ENCODE measurements at regions not wholly inside any gene's neighbourhood (a gene's known extent, or its start where the extent isn't known, plus 50 kb on each side); places are given as distances from the start of the nearest gene placed in this dataset.

DNA sequence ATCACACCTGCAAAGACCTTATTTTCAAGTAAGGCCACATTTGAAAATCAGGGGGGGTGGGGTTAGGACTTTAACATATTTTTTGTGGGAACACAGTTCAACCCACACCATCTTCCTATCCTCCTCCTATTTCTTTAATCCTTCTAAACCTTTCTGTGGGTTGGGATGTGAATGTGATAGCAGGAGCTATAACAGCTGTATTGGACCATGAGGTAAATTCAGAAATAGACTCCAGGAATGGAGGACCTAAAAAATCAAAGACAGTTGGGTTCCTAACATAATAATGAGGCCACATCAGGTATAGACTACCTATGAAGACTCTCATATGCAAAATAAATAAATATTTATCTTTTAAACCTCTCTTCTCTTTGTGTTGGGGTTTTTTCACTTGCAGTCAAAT is 451.4 kb downstream of the XYLT1 start:
- CTCF ChIA-PET = no interaction called here
- peaks cover 15% of the 10 kb centered on the region for H3K9me3 Mint-ChIP-seq (ENCODE audit: unreplicated experiment)
- H3K4me3 Mint-ChIP-seq (ENCODE audit: unreplicated experiment) = no peak overlapping the region
- no peaks in the 10 kb centered on the region for H3K36me3 Mint-ChIP-seq (ENCODE audit: insufficient read depth, unreplicated experiment)
- no peaks in the 10 kb centered on the region for H3K27me3 Mint-ChIP-seq (ENCODE audit: insufficient read depth, unreplicated experiment)
- no TSS peak for BruUV-seq (replicated peaks)
- no peak for DNase-seq (ENCODE audit: unreplicated experiment)
- POLR2A ChIA-PET = no interaction called here
- intact Hi-C loops (cut with micrococcal nuclease) = no loop called here
- TF ChIP-seq, protein P1, sequence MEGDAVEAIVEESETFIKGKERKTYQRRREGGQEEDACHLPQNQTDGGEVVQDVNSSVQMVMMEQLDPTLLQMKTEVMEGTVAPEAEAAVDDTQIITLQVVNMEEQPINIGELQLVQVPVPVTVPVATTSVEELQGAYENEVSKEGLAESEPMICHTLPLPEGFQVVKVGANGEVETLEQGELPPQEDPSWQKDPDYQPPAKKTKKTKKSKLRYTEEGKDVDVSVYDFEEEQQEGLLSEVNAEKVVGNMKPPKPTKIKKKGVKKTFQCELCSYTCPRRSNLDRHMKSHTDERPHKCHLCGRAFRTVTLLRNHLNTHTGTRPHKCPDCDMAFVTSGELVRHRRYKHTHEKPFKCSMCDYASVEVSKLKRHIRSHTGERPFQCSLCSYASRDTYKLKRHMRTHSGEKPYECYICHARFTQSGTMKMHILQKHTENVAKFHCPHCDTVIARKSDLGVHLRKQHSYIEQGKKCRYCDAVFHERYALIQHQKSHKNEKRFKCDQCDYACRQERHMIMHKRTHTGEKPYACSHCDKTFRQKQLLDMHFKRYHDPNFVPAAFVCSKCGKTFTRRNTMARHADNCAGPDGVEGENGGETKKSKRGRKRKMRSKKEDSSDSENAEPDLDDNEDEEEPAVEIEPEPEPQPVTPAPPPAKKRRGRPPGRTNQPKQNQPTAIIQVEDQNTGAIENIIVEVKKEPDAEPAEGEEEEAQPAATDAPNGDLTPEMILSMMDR (IDR thresholded peaks at IDR 0.05; ENCODE audit: unreplicated experiment) = no peak
- H3K27ac Mint-ChIP-seq (ENCODE audit: low read depth, unreplicated experiment) = no peak overlapping the region
- H3K4me1 Mint-ChIP-seq (ENCODE audit: insufficient read depth, unreplicated experiment) = no peaks in the 10 kb centered on the region

DNA sequence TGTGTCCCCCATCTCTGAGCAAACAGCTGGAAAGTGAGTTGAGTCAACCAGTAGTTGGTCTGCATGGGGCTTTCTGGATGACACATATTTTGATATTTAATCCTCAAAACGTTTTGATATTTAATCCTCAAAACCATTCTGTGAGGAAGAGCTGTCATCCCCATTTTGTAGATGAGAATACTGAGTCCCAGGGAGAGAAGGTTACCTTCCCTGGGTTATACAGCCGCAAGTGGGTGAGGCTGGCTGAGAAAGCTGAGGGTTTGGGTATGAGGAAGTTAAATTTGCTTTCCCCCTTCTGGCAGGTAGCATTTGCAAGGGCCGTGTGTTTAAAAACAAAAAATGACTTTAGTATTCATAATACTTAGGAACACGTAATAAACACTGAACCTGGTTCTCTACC is 447.2 kb downstream of the XYLT1 start:
- Mint-ChIP-seq H3K27ac (ENCODE audit: low read depth, unreplicated experiment) (no peak overlapping the region), H3K9me3 (ENCODE audit: unreplicated experiment) (peaks cover 23% of the 10 kb centered on the region), H3K27me3 (ENCODE audit: insufficient read depth, unreplicated experiment) (no peaks in the 10 kb centered on the region), H3K36me3 (ENCODE audit: insufficient read depth, unreplicated experiment) (no peaks in the 10 kb centered on the region), H3K4me1 (ENCODE audit: insufficient read depth, unreplicated experiment) (no peaks in the 10 kb centered on the region), H3K4me3 (ENCODE audit: unreplicated experiment) (no peak overlapping the region)
- ChIA-PET CTCF (no interaction called here), POLR2A (no interaction called here)
- BruUV-seq (replicated peaks) = no TSS peak
- no peak for DNase-seq (ENCODE audit: unreplicated experiment)
- TF ChIP-seq, protein P1 (IDR thresholded peaks at IDR 0.05; ENCODE audit: unreplicated experiment) = no peak
- intact Hi-C loops (cut with micrococcal nuclease) = no loop called here

DNA sequence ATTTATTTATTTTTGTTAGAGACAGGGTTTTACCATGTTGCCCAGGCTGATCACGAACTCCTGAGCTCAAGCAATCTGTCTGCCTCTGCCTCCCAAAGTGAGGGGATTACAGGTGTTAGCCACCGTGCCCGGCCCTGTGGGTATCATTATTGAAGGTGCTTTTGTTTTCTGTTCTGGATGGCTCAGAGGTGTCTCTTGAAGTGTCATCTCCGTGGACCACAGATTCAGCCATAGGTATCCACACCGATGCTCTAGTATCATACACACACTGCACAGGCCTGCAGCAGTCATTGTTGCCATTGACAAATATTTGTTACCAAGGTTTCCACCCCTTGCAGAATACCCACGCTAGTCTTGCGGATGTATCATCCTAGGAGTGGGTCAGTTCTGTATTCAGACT is 446.2 kb downstream of the XYLT1 start:
- H3K27ac Mint-ChIP-seq (ENCODE audit: low read depth, unreplicated experiment) = no peak overlapping the region
- CTCF ChIA-PET = no interaction called here
- H3K4me1 Mint-ChIP-seq (ENCODE audit: insufficient read depth, unreplicated experiment) = no peaks in the 10 kb centered on the region
- no peaks in the 10 kb centered on the region for H3K27me3 Mint-ChIP-seq (ENCODE audit: insufficient read depth, unreplicated experiment)
- DNase-seq (ENCODE audit: unreplicated experiment) = no peak
- H3K36me3 Mint-ChIP-seq (ENCODE audit: insufficient read depth, unreplicated experiment) = no peaks in the 10 kb centered on the region
- POLR2A ChIA-PET = no interaction called here
- TF ChIP-seq, protein P1 (IDR thresholded peaks at IDR 0.05; ENCODE audit: unreplicated experiment) = no peak
- intact Hi-C loops (cut with micrococcal nuclease) = no loop called here
- H3K4me3 Mint-ChIP-seq (ENCODE audit: unreplicated experiment) = no peak overlapping the region
- BruUV-seq (replicated peaks) = no TSS peak
- peaks cover 15% of the 10 kb centered on the region for H3K9me3 Mint-ChIP-seq (ENCODE audit: unreplicated experiment)

DNA sequence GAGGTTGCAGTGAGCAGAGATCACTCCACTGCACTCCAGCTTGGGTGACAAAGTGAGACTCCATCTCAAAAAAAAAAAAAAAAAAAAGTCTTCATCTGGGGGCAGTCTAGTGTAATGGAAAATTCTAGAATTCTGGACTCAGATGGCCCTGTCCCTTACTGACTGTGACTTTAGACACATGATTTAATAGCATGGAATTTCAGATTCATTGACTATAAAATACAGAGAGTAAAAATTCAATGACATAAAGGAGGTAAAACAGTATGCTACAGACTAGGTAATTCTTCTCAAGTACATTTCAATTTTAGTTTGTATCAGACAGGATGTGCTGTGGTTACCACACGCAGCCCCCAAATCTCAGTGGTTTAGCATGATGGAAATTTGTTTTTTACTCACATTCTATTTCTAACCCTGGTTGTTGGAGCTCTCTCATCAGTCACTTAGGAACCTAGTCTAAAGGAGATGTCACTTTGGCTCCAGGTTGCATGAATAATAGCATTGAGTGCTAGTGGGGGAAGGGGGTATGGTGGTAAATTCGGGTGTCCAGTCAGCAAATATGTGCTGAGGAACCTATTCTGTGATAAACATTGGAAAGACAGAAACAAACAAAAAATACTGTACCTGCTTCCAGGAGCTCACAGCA is 444.0 kb downstream of the XYLT1 start:
- Mint-ChIP-seq H3K36me3 (ENCODE audit: insufficient read depth, unreplicated experiment) (no peaks in the 10 kb centered on the region), H3K4me3 (ENCODE audit: unreplicated experiment) (no peak overlapping the region), H3K9me3 (ENCODE audit: unreplicated experiment) (peaks cover 23% of the 10 kb centered on the region), H3K4me1 (ENCODE audit: insufficient read depth, unreplicated experiment) (no peaks in the 10 kb centered on the region), H3K27ac (ENCODE audit: low read depth, unreplicated experiment) (no peak overlapping the region), H3K27me3 (ENCODE audit: insufficient read depth, unreplicated experiment) (no peaks in the 10 kb centered on the region)
- ChIA-PET POLR2A (no interaction called here), CTCF (interaction anchor here (0.6 kb wide), 1 partner anchor 277 kb away, joined by 3 read pairs; no protein-coding TSS in a partner anchor)
- no TSS peak for BruUV-seq (replicated peaks)
- TF ChIP-seq, protein P1 (IDR thresholded peaks at IDR 0.05; ENCODE audit: unreplicated experiment) = no peak
- intact Hi-C loops (cut with micrococcal nuclease) = no loop called here
- no peak for DNase-seq (ENCODE audit: unreplicated experiment)

Measured in MCF 10A (cell line).